Activated gamma-delta T cell treated with Interleukin-2 at 50 U/mL for 16 hours (primary cell): ENCODE measurements at regions not wholly inside any gene's neighbourhood (a gene's known extent, or its start where the extent isn't known, plus 50 kb on each side); places are given as distances from the start of the nearest gene placed in this dataset.
"Not testable (repeated sequence)": the region's sequence is repeated elsewhere in the genome, so short reads cannot be mapped to it uniquely, and the experiment has no call there.

ENCODE experiments used
- DNase-seq: peaks from one replicate; pipeline ENCODE4 v3.0.0-alpha.2; 2020

DNA sequence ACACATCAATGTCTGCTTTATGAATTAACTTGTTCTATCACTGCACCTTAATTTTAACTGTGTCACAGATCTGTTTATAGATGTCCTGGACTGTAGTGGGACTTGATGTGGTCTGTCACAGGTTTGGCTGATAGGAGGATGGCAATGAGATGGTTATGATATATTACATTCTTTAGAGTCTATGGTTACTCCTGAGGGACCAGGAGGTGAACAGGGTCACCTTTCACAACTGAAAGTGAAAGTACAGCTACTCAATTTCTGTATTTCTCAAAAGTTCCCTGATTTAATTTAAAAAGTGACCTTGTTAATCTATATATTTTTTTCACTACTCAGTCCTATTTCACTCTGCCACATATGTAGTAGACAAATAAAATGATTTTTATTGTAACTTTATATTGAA is 1284.1 kb upstream of the GYPC start:
- no peak for DNase-seq

DNA sequence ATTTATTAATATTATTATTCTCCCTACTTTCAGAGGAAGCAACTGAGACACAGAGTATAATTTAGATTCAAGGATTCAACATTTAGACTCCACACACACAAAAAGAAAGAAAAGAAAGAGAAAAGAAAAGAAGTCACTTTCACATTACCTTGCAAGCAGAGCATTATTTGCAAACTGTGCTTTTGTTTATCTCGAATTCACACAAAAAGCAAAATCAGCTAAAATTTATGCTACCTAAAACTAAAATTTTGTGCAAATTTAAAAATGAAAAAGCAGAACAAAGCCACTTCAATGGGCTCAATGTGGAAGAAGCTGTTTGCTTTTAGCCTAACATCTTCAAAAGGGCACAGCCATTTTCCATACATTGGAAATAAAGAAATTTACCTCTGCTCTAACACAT is 1282.7 kb upstream of the GYPC start:
- DNase-seq, result no peak

DNA sequence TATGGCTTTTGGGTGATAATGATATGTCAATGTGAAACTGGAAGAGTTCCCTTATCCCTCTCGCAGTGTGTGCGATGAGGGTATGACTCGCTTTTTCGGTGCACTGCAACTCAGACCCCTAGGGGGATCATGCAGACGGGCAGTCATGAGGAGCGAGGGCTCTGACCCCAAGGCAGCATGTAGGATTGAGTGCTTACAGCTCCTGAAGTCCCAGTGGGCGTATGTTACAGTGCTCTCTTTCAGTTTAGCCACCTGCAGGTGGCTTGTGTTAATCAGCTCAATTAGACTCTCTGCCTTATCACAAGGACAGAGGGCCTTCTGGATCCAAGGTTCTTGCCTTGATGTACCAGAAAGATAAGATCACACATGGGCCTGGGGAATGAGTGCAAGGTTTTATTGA is 1269.9 kb upstream of the GYPC start:
- no peak for DNase-seq

DNA sequence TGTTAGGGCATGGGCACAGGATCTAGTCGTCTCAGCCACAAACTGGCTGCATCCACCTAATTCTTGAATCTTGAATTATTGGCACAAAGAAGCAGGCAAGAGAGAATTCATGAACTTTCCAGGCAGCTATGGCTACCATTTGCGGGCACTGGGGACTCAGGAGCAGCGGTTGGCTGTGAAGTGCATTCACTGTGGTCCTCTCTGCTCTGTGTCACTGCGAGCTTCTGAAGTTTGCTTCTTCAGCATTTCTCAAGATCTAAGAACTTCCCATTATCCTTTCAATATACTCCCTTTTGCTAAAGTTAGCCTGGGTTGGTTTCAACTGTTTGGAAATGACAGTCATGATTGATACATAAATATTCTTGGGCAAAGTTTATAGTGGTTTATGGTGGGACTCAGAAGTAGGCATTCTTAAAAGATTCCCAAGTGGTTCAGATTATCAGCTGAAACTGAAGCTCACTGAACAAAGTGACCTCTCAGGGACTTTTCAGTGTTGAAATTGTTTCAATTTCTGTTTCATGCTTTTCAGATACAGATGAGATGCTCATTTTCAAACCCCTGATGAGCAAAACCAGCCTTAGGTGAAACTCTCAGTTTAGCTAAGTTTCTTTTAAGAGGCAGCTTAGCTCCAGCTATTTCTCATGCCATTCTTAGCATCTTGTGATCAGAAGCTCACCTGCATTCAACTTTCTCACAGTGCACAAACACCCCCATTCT is 1258.3 kb upstream of the GYPC start:
- DNase-seq, result no peak

DNA sequence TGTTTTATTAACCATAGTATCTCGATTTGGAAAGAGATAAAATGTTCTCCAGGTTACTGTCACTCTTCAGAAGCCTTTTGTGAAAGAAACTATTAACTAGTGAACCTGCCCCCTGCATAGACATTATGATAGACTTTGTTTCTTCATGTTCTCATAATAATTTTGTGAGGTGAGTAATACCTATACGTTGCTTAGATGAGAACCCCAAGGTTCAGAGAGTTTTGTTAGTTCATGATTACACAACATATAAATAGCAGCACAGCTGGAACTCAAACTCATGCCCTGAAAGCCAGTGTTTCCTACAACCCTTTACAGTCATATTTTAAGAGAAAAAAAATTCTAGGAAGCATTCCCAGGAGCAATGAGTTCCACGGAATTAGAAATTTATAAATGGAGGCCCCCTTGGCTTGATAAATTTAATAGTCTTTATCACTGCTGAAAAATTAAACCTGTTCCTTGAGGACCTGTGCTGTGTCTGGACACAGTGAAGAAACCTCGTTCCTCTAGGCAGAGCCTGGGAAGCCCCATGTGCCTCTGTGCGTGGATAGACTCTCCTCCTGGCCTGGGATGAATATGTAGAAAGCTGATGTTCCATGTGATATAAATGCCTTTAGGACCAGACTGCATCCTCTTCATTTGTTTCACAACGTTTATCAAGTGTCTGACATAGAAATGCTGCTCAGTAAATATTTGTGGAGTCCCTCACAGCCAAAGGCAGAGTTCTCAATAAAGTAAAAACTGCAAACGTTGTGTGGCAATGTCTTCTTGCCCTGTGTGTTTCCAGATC is 1257.0 kb upstream of the GYPC start:
- DNase-seq, result no peak

DNA sequence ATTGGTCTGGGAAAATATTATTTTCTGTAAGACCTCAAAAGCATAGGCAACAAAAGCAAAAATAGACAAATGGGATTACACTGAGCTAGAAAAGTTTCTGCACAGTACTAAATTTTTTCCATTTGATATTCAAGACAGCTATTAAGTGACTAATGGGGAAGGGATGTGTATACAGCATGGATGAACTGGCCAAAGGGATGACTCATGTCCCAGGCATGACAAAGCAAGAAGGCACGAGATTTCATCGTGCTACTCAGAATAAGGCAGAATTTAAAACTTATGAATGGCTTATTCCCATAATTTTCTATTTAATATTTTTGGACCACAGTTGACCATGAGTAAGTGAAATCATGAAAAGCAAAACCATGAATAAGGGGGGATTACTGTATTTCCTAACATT is 1250.1 kb upstream of the GYPC start:
- no peak for DNase-seq

DNA sequence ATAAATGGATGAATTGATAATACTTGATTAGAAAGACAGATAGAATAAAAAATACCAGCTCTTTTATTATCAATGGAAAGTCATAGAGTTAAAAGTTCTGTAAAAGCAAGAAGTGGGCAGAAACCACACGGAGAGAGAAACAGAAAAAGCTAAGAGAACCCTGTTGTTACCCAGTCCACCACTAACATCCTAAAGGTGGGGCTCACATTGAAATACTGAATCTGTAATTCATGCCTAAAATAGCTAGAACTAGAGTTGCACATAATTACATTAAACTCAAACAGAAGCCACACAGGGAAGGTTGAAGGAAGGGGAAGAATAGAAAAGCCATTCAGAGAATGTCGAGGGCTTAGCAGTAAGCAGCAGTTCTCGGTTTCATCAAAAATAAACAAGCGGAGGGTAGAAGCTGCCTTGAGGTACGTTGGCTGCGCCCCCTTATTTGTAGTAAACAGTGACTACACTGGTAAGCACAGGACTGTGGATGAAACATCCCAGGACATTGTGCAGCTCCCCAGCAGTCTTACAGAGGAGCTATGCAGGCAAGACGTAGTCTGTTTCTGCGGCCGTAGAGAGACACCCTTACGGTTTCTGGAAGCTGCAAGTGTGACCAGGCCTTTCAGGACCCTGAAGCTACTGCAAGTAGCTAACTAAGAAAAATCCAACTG is 1247.0 kb upstream of the GYPC start:
- DNase-seq, result no peak

DNA sequence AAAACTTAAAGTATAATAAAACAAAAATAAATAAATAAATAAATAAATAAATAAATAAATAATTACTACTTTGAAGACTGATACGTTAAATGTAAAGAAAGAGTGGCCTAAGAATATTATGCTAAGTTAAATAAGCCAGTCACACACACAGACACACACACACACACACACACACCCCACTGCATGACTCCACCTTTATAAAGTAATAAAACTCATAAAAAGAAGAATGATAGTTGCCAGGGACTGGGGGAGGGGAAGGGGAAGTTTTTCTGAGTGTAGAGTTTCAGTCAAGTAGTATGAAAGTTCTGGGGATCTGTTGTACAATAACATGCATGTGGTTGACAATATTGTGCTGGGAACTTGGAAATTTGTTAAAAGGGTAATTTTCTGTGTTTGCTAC is 1237.5 kb upstream of the GYPC start:
- no peak for DNase-seq

DNA sequence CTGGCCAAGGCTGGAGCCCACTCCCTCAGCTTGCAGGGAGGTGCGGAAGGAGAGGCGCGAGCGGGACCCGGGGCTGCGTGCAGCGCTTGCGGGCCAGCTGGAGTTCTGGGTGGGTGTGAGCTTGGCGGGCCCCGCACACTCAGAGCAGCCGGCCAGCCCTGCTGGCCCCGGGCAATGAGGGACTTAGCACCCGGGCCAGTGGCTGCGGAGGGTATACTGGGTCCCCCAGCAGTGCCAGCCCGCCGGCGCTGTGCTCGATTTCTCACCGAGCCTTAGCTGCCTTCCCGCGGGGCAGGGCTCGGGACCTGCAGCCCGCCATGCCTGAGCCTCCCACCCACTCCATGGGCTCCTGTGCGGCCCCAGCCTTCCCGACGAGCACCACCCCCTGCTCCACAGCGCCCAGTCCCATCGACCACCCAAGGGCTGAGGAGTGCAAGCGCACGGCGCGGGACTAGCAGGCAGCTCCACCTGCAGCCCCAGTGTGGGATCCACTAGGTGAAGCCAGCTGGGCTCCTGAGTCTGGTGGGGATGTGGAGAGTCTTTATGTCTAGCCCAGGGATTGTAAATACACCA is 1233.7 kb upstream of the GYPC start:
- DNase-seq, result not testable (repeated sequence)

DNA sequence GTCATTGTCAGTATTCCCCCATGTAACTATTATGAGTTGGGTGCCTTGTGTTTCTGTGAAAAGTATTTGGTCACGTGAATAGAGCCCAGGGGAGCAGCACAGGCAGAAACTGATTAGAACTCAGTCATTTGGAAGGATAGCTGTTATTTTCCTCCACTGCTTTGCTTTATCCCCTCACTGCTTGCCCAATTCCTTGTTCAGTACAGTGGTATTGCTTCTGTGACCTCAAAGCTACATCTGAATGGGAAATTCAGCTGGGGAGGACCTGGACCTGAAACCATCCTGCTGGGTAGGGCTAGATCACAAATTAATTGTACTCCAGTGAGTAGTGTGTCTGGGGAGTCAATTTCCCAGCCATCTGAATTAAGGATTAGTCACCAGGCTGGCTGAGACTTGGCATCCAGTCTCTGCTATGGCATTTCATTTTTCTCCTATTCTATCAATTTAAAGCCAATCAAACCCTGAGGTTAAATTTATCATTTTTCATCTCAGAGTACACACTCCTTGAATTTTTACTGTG is 1231.6 kb upstream of the GYPC start:
- no peak for DNase-seq

DNA sequence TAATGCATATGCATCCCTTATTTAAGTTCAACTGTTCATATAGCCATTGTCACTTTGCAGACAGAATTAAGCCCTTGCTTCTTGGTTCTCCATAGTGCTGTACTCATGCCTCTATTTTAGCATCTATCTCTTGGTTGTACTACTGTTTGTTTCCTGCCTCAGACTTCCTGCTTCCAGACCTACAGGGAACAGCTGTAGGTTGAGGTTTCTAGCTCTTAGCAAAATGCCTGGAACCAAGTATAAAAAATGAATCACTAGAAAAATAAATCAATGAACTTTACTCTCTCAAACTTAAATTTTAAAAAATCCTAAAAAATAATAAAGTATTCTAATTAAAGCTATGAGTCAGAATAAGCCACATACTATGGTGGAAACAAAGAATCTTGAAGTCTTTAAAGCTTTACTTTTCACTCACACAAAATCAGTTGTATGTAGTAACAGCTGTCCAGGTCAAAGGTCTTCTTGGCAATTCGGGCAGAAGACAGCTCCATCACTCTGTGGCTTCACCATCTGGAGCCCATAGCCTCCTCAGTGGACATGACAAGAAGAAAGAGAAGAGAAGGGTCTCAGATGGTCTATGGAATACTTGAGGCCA is 1228.1 kb upstream of the GYPC start:
- no peak for DNase-seq

DNA sequence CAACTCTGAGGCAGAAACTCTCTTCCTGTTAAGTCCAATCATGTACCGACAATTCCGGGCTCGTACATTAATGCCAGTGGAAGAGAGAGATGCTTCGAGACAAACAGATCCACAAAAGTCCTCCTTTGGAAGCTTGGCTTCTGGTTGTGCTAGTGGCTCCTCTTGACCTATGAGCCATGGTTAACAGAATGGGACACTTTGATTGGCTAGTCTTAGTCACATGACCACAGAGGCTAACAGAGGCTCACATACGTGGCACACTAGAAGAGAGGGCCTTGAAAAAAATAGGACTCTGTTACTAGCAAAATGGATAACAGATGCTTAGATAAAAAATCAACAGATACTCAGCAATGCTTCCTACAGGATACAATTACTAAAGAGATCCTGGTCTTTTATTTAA is 1211.9 kb upstream of the GYPC start:
- DNase-seq, result no peak

DNA sequence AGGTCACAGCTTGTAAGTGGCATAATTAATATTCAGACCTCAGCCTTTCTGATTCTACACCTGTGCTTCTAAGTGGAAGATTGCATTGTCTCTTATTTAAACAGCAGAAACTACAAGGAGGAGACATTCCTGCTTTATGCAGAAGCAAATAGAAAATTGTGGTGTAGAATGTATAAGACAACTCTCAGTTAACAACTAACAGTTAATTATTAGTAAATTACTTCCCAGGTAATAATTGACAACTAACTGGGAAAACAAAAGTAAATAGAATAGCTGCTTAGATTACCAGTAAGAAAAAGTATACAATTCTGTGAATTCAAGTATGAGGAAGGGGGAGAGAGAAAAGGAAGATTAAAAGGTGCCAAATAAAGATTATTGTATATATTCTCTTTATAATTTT is 1210.5 kb upstream of the GYPC start:
- DNase-seq, result no peak

DNA sequence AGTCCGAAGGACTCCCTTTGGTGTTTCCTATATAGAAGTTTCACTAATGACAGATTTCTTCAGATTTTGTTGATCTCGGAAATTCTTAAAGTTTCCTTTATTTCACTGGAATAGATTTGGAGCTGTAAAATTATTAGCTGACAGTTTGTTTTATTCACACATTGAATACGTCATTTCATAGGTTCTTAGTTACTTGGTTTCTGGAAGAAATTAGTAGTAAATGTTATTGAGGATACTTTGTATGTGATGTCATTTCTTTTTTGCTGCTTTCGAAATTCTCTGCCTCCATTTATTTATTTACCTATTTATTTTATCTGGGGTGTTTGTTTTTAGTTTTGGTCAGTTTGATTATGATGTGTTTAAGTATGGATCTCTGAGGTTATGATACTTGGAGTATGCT is 1205.9 kb upstream of the GYPC start:
- DNase-seq, result no peak

DNA sequence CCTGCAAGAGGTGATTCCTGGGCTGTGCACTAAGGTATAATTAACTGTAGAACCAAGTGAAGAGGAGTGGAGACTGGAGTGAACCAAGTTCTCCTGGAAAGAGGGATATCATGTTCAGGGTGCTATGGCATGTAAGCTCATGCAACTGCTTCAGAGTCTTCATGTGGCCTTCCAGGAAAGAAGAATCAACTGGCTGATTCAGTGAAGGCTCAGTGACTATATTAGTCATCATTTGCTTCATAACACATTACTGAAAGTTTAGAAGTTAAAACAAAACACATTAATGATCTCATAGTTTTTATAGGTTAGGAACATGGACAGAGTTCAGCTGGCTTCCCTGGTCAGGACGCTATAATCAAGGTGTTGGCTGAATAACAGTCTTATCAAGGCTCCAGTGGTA is 1200.8 kb upstream of the GYPC start:
- no peak for DNase-seq

DNA sequence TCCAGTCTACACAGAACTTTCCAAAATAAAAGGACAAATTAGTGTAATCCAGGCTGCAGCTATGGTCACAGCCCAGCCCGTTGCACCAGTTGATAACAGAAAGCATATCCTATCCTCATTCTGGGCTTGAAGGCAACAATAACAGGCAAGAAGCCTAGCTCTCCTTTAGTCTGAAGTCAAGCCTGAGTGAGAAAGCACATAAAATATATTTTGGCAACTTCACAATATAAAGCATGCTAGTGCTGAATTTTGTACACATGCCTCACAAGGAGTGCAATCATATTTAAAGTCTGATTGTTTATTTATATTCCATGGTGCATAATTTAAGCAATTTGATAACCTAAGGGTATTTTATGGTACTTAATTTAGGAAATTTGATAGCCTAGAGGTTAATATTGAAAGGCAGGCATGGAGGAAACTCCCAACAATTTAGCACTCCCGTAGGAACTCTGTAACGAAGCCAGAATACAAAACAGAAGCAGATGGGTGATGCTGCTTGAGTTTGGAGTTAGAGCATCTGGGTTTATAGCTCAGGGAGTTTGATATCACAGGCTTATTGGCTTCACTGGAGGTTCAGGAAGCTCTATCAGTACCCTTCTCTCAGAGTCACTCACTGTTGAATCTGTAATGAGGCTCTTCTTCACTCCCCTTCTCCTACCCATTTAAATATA is 1199.1 kb upstream of the GYPC start:
- DNase-seq, result no peak

DNA sequence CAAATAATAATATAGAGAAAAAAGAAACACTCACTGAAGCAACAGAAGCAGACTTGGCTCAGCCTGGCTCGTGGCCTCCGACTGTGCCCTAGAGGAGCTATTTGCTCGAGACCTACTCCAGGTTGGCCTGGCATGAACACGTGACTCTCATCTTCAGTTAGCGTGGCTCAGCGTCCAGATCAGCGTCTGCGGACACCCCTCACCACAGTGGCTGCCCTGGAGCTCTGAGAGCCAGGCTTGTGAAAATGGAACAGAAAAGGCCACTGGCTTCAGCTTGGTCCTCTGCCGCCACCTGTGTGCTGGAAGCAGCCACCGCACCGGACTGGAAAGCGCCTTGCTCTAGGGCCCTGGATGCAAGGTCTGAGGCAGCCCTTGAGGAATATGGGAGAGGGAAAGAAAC is 1184.0 kb upstream of the GYPC start:
- DNase-seq, result no peak

DNA sequence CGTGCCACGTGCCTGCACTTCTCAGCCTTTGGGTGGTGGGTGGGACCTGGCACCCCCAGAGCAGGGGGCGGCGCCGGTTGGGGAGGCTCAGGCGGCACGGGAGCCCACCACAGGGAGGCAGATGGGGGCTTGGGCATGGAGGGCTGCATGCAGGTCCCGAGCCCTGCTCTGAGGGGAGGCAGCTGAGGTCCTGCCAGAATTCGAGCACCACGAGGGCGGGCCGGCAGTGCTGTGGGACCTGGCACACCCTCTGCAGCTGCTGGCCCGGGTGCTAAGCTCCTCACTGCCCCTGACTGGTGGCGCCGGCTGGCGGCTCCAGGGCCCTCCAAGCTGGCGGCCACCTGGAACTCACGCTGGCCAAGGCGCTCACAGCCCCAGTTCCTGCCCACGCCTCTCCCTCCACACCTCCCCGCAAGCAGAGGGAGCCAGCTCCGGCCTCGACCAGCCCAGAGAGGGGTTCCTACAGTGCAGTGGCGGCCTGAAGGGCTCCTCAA is 1176.8 kb upstream of the GYPC start:
- DNase-seq, result no peak

DNA sequence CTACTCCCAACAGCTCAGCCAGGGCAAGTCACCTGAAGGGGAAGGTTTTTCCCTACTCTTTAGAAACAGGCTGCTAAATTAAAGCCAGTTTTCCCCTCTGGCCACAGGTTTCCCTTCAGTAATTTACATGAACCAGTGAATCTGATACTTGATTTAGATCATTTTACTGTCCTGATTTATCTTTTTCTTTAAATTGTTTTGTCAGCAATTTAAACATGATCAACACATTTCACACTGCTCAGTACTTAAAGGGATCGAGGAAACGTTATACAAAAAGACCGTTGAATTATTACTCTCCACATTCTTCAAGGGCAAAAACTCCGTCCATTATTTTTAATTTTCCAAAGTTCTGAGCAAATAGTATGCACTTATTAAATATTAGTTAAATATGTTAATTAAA is 1165.7 kb upstream of the GYPC start:
- no peak for DNase-seq

DNA sequence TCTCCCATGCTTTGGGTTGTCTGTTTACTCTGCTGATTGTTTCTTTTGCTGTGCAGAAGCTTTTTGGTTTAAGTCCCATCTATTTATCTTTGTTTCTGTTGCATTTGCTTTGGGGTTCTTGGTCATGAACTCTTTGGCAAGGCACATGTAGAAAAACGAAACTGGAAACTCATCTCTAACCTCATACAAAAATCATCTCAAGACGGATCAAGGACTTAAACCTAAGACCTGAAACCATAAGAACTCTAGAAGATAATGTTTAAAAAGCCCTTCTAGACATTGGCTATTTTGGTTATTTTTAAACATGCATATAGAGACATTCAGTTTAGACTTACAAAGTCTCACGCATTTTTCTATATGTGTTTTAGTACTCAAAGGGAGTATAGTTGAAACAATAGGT is 1164.3 kb upstream of the GYPC start:
- DNase-seq, result no peak

DNA sequence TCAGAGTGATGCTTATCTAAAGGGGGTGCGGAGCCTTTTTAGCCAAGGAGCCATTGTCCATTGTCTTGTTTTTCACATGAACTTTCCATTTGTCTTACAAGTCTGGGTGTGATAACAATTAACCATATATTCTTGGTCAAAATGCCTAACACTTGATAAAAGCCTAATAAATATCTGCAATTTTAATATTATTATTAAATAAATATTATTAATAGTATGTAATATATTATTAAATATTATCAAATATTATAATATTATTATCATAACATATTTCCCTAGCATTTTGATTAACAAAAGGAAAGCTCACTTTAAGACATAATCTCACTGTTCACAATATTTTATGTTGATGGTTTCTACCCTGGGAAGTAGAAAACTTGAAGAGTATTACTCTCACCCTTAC is 1143.6 kb upstream of the GYPC start:
- no peak for DNase-seq

DNA sequence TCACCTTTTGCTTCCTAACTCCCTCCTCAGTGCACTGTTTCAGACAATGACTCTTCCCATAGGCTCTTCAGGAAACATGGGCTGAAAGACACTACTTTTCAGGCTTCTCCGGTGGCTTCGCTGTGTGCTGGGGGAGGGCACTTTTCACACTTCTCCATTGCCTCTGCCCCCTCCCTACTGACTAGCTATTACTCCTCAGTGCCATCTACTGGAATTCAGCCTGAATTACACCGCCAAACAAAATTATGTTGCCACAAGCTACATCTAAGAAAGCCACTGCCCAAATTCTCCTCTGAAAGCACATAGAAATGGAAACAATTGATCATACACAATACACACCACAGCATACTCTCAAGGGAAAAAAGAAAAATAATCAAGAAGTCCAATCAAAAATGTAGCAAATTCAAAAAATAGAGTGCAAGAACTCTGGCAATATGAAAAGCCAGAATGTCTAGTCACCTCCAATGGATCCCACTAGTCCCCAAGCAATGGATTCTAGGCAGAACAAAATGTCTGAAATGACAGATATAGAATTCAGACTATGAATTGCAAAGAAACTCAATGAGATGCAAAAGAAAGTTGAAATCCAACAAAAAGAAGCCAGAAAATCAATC is 1139.4 kb upstream of the GYPC start:
- DNase-seq, result no peak
